ENCODE measurements at regions not wholly inside any gene's neighbourhood (a gene's known extent, or its start where the extent isn't known, plus 50 kb on each side); places are given as distances from the start of the nearest gene placed in this dataset.

GRCh38 chr17:72344613-72345012, 223.8 kb downstream of the SOX9 start:
- no peak for DNase-seq

DNA sequence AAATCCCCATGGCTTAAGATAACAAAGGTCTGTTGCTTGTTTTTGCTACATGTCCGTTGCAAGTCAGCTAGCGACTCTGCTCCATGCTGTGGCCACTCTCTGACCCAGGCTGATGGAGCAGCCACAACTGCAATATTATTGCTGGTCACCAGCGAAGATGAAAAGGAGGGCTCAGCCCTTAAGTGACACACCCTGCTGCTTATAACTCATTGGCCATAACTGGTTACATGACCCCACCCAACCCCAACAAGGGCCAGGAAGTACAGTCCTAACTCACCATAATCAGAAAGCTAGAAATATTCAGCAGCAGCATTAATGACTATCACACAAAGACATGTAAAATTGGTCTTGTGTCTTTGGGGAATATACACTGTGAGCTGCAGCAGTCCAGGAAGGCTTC, 224.3 kb downstream of the SOX9 start:
- no peak for DNase-seq

- no peak for DNase-seq
Measured at GRCh38 chr17:72345536-72345935, 224.7 kb downstream of the SOX9 start.

DNA sequence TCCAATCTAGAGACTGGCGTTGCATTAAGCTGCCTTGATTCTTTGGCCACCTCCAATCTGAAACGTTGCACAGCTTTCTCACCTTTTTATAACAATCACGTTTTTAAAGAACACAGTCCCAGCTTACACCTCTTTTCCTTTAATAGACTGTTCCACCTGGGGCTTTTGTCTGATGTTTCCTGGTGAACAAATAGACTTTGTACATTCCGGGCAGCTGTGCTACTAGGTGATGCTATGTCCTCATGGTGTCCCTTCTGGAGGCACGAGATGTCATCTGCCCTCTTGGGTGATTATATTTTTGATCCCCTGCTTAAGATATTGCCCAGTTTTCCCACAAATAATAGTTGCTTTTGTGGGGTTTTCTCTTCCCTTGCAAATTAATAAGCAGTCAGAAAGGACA, 225.5 kb downstream of the SOX9 start:
- DNase-seq, result no peak

DNA sequence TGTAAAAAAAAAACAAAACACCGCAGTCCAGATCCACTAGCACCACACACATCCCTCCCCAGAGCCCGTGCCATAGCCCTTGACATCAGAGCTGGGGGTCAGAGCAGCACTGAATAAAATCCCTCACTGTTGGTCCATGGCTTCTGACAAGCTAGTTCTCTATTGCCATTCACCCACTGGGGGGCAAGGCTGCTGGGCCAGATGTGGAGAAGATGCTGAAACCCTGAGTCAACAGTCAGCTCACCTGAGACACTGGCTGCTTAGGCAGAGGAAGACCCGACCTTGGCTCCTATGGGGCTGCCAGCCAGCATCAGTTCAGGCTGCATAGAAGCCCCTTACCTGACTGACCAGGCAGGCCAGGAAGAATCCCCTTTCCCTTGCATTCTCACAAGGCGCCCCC, 228.2 kb downstream of the SOX9 start:
- DNase-seq, result no peak

DNA sequence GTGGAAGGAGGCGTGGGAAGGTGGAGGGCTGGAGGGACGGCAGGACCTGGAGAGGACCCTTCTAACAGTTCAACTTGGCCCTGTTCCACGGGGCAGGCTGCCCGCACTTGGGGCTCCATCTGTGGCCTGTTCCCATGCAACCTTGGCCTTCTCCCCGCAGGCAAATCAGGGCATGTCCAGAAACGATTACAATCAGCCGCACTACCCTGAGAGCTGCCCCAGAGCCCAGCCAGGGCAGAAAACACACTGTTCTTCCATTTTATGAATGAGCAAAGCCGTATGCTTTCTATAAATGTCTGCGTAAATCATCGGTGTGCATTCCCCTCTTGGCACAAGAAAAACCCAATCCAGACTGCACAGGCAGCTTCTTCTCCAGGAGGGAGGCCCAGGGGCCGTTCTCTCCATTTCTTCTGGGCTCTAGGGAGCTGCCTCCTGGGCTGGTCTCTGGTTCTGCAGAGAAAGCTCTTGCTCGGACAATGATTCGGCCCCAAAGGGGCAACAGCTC, 228.7 kb downstream of the SOX9 start:
- no peak for DNase-seq

GRCh38 chr17:72350073-72350472, 229.3 kb downstream of the SOX9 start:
- no peak for DNase-seq

DNA sequence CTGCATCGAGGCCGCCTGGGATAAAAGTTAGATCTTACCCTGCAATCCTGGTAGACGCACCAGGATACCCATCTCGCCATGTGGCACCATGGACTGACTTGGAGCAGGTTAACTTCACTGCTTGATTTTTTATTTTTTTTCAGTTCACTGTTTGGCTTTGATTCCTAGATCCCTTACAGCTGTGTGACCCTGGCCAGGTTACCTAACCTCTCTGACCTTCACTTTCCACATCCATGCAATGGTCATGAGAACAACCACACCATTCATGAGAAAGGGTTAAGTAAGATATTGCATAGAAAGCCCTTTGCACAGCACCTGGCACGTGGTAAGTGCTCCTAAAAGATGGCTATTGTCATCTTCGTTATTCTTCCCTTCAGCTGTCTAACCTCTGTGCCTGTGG, 230.5 kb downstream of the SOX9 start:
- no peak for DNase-seq

- DNase-seq, result no peak
Measured at GRCh38 chr17:72351884-72352346, 231.1 kb downstream of the SOX9 start.

DNA sequence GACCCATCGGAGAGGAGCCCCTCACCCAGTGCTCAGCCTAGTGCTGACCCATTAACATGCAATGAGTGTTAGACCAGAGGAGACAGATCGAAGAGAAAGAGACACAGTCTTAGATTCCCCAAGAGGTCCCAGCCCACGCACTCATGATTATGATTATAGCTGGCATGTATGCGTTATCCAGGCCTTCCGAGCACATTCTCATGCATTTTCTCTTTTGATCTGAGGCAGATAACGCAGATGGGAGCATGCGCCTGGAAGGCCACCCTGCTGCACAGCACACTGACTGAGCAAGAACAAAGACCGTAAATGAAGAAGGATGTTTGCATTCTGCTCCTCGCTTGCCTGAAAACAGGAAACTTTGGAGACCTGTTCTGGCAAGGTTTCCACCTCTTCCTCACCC, 232.7 kb downstream of the SOX9 start:
- DNase-seq, result no peak

DNA sequence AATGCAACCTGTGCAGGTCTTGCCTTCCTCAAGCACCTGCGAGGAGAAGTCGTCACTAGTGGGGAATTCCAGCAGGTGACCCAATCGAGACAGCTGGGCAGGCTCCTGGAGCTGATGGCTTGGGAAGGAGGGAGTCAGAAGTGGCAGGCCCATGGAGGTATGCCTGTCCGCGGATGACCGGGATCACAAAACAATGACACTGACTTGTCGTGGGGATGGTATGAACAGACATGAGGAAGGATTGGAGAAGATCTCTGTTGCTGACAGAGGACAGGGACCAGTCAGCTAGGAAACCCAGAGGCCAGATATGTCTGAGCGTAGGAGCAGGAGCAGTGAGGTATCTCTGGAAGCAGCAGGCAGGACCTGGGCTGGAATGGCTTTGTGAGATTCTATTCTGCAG, 233.3 kb downstream of the SOX9 start:
- DNase-seq, result no peak

- DNase-seq, result no peak
Measured at GRCh38 chr17:72357764-72358365, 237.0 kb downstream of the SOX9 start.

DNA sequence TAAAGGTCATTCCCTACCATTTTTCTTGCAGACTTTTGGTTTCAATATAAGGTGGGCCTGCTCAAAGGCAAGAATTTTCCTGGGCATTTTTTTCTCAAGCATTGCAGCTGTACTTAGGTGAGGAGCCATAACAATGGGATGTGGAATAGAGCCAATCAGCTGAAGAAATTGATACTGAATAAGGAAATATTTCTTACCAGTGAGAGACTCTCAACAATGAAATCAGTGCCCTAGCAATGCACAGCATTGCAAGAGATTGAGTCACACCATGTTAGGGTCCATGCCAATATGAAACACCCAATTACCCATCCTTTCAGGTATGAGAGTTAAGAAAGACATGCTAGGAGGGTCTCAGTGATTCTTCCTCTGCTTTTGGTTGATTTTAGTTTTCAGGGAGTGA, 237.6 kb downstream of the SOX9 start:
- DNase-seq, result no peak

DNA sequence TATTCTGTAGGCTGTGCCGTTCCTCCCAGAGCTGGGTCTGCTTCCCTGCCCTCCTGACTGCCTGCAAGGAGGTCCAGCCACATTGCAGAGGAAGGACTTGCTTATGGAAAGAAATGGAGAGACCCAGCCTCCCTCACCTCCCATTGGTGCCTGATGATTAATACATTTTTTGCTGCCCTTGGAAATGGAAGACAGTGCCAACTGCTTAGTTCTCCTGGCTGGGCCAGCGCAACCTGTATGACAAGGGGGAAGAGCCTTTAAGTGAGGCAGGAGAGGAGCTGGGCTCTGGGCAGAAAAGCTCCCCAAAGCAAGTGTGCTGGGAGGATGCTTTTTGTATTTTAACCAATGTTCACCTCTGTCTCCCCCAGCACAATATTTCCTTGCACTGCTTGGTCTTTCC, 238.5 kb downstream of the SOX9 start:
- DNase-seq, result no peak

DNA sequence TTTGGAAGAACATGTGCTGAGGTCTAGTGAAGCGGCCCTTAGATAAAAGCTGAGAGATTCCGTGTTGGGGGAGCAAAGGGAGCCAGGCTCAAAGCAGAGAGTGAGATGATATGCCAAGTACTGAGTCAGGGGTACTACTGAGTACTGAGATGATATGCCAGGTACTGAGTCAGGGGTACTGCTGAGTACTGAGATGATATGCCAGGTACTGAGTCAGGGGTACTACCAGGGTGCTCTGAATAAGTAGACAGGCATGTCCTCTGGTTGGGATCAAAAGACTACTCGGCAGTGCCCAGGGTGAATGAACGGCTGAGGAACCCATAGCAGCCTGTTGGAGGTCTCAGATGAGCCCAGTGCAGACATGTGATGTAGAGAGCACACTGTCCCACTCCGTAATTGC, 239.0 kb downstream of the SOX9 start:
- DNase-seq, result no peak

DNA sequence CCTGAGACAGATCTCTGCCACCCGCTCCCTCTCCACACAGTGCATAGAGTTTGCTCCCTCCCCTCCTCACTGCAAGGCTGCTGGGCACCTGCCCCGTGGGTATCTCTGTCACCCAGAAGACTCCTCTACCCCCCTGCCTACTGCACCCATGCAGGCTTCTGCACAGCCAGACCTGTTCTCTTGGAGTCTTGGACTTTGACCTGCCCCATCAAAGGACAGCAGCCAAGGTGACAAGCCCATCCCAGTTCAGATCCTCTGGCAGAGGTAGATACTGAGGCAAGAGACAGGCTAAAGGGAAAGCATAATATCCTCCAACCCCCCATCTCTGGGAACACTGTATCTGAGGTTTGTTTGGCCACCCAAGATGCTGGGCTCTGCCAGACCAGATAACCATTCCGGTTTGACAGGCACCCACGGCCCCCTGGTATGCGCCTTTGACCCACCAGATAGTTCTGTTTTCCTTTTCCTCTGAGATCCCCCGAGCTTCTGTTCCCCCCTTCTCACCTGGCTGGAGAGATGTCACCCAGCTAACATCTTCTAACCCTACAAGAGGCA, 239.6 kb downstream of the SOX9 start:
- no peak for DNase-seq

GRCh38 chr17:72361892-72362291, 241.1 kb downstream of the SOX9 start:
- no peak for DNase-seq

DNA sequence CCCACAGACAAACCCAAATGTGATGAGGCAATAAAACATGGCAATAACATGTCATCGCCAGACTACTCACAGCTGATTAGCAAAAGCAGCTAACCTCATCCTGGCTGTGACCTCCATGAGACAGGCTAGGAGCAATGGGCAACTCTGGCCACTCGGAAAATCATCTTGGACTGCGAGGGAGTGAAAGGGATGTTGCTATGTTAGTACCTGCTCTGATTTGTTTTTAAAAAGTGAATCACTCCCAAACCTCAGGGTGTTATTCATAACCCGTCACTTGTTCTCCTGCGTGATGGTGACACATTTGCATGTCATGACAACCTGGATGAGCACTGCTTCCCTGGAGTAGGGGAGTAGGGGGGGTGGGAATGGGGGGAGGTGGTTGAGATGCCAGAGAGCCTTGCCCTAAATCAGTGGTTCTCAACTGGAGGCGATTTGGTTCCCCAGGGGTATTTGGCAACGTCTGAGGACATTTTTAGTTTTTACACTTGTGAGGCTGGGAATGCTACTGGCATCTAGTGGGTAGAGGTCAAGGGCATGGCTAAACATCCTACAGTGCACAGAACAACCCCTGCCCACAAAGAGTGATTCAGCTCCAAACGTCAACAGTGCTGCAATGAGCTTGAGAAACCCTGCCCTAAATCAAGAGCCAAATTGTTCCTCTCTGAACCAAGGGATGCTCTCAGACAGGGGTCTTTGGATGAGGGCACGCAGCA, 241.7 kb downstream of the SOX9 start:
- no peak for DNase-seq

GRCh38 chr17:72363089-72363610, 242.3 kb downstream of the SOX9 start:
- no peak for DNase-seq

DNA sequence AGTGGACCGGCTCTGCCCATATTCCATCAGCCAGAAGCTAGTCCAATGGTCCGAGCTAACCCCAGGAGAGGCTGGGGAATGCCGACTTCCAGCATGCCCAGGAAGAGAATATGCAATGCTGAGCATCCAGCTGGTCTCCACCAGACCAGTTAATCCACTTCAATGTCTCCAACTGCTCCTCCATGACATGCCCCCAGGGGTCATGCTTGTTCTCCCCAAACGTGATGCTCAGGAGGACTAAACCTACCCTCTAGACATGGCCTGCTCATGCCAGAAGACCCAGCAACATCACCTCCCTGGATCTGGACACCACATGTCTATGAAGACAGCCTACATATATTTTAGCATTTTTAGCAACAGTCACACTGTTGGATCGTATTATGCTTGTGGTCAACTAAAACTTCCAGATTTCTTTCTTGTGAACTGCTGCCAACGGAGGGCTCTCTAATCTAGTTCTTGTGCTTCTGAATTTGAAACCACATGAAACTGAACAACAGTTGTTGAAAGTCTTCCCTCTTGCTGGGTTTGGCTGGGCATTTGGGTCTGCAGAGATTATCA, 245.1 kb downstream of the SOX9 start:
- DNase-seq, result no peak

GRCh38 chr17:72366626-72367025, 245.8 kb downstream of the SOX9 start:
- no peak for DNase-seq

DNA sequence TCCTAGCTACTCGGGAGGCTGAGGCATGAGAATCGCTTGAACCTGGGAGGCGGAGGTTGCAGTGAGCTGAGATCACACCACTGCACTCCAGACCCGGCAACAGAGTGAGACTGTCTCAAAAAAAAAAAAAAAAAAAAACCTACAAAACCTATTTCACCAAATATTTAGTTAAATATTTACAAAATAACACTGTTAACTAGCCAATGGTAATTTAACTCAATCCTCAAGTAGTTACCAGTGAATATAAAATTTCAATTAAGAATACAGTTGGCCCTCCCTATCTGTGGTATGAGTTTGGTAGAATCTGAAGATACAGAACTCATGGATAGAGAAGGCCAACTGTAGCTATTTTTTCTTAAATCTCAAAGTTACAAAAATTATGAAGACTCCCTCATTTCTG, 247.4 kb downstream of the SOX9 start:
- DNase-seq, result no peak

GRCh38 chr17:72369366-72369765, 248.5 kb downstream of the SOX9 start:
- DNase-seq, result no peak

- DNase-seq, result no peak
Measured at GRCh38 chr17:72370819-72371218, 250.0 kb downstream of the SOX9 start.
